ENCODE measurements at regions not wholly inside any gene's neighbourhood (a gene's known extent, or its start where the extent isn't known, plus 50 kb on each side); places are given as distances from the start of the nearest gene placed in this dataset.

- POLR2A ChIA-PET = no interaction called here
- TF ChIP-seq FOXP1 (CRISPR knock-in tag; IDR thresholded peaks at IDR 0.05) = no peak
- TF ChIP-seq GABPA (tag; conservative IDR thresholded peaks at IDR 0.05; ENCODE audit: low read depth) = no peak
- TF ChIP-seq ZBTB40 (IDR thresholded peaks at IDR 0.05) = no peak
- TF ChIP-seq ZBTB40 (CRISPR knock-in tag; IDR thresholded peaks at IDR 0.05) = no peak
- no peak for TF ChIP-seq ZNF445 (CRISPR knock-in tag; IDR thresholded peaks at IDR 0.05; ENCODE audit: low read depth)
- TF ChIP-seq MAFG (tag; conservative IDR thresholded peaks at IDR 0.05) = no peak
- no peak for TF ChIP-seq SMAD1 (IDR thresholded peaks at IDR 0.05; ENCODE audit: low read depth, low read length, partially characterized antibody)
- no peak for TF ChIP-seq XRCC4 (IDR thresholded peaks at IDR 0.05; ENCODE audit: extremely low read depth, insufficient read depth, insufficient read length)
- TF ChIP-seq AFF1 (IDR thresholded peaks at IDR 0.05; ENCODE audit: low read depth in 1 of 2, partially characterized antibody in 2 of 2) = no peak
- WGBS (ENCODE audit: insufficient coverage, low coverage, missing lambda C conversion rate) = 9% methylated on average over 2 of the region's 3 CpGs
- CTCF ChIA-PET (ENCODE audit: low intra/inter-chr PET ratio) = no interaction called here
- H3K79me2 ChIP-seq (ENCODE audit: control insufficient read depth, insufficient read depth, low read length) = no peaks in the 10 kb centered on the region
- H2AFZ ChIP-seq (ENCODE audit: low read depth, low read length) = no peak overlapping the region
- DNase-seq (ENCODE audit: extremely low read depth in 1 of 4, low spot score in 3 of 4) = no peak
- intact Hi-C loops (cut with micrococcal nuclease) = no loop called here
- no peak overlapping the region for H3K9ac ChIP-seq (ENCODE audit: insufficient read depth in 1 of 2, low read depth in 2 of 2, low read length in 2 of 2)
- no peak for FAIRE-seq
- no peak overlapping the region for H3K4me2 ChIP-seq (ENCODE audit: insufficient read depth, low read length)
- no peaks in the 10 kb centered on the region for H3K36me3 ChIP-seq (ENCODE audit: control insufficient read depth, insufficient read depth, low read length)
- H3K27me3 ChIP-seq (ENCODE audit: control insufficient read depth in 2 of 2, insufficient read depth in 2 of 2, low read length in 2 of 2) = no peaks in the 10 kb centered on the region
- H3K9me1 ChIP-seq (ENCODE audit: control insufficient read depth, insufficient read depth, low read length) = no peaks in the 10 kb centered on the region
- no peaks in the 10 kb centered on the region for H3K9me3 ChIP-seq (replicated peaks; ENCODE audit: control insufficient read depth, insufficient read depth, low read depth, low read length)
- no peak overlapping the region for H3K27ac ChIP-seq (ENCODE audit: extremely low read depth, low read depth, low read length)
- H3K4me1 ChIP-seq (replicated peaks in 1 of 2; ENCODE audit: control insufficient read depth in 2 of 2, insufficient read depth in 2 of 2, low read length in 2 of 2) = no peaks in the 10 kb centered on the region
- no peak for ATAC-seq
- H4K20me1 ChIP-seq (replicated peaks; ENCODE audit: control insufficient read depth, insufficient read depth, low read length) = no peaks in the 10 kb centered on the region
- in situ Hi-C loops (cut with MboI) = no loop called here
- BruUV-seq (replicated peaks) = no TSS peak
- H3K4me3 ChIP-seq = no peak overlapping the region
Measured at GRCh38 chr2:222115296-222115695, 183.5 kb downstream of the PAX3 start.

Data from K562 (cell line).